OCI-LY7 (cell line): ENCODE measurements at regions not wholly inside any gene's neighbourhood (a gene's known extent, or its start where the extent isn't known, plus 50 kb on each side); places are given as distances from the start of the nearest gene placed in this dataset.

Experiments
- BruUV-seq: library from RNA; stranded (reverse); fragments of 400-500 nt; replicated peaks from 2 replicates; lab custom pipeline; 2021; lab: Mats Ljungman, UMichigan
- CTCF ChIA-PET: fragments of 300-600 bp; sonication (Branson Sonifier 250); formaldehyde crosslinking; loops from one replicate; lab custom pipeline; 2022; ENCODE audit warnings: antibody characterized with exemption; ENCODE audit not compliant: unreplicated experiment; lab: Charles Lee
- POLR2A ChIA-PET: fragments of 300-600 bp; sonication (Branson Sonifier 250); formaldehyde crosslinking; loops from one replicate; lab custom pipeline; 2022; ENCODE audit warnings: antibody characterized with exemption; lab: Charles Lee
- DNase-seq: peaks from one replicate; pipeline ENCODE4 v3.0.0-alpha.2; 2015; ENCODE audit warnings: low spot score
- H2AFZ ChIP-seq: fragments of 200-600 bp; sonication (generic), shearing (Covaris generic); 2 replicates; pipeline ENCODE4 v1.6.1; 2014; ENCODE audit warnings: mild to moderate bottlenecking, antibody characterized with exemption, low read length, moderate library complexity
- H3K27ac ChIP-seq: fragments of 200-600 bp; sonication (generic); 2 replicates; pipeline ENCODE4 v1.5.1; 2014; ENCODE audit warnings: mixed run types, low read depth, mild to moderate bottlenecking, moderate library complexity, low read length, inconsistent platforms; ENCODE audit not compliant: poor library complexity, severe bottlenecking
- H3K36me3 ChIP-seq: fragments of 200-600 bp; sonication (generic); 2 replicates; pipeline ENCODE4 v1.6.1; 2014; ENCODE audit warnings: mild to moderate bottlenecking, antibody characterized with exemption, low read length, moderate library complexity, mixed read lengths; ENCODE audit not compliant: insufficient read depth
- H3K4me1 ChIP-seq: fragments of 200-600 bp; sonication (generic); 2 replicates; pipeline ENCODE4 v1.5.1; 2014; ENCODE audit warnings: mild to moderate bottlenecking, low read length; ENCODE audit not compliant: insufficient read depth, poor library complexity, severe bottlenecking
- H3K4me2 ChIP-seq: fragments of 200-600 bp; sonication (generic); 2 replicates; pipeline ENCODE4 v1.6.1; 2014; ENCODE audit warnings: mild to moderate bottlenecking, low read length
- H3K4me3 ChIP-seq: fragments of 200-600 bp; sonication (generic); 2 replicates; pipeline ENCODE4 v1.5.1; 2014; ENCODE audit warnings: mild to moderate bottlenecking, low read depth, low read length; ENCODE audit not compliant: poor library complexity, severe bottlenecking
- H3K79me2 ChIP-seq: fragments of 200-600 bp; sonication (generic); 2 replicates; pipeline ENCODE4 v1.6.1; 2016; ENCODE audit warnings: low read depth, mild to moderate bottlenecking, low read length, moderate library complexity, mixed read lengths; ENCODE audit not compliant: insufficient read depth
- H3K9me2 ChIP-seq: fragments of 200-600 bp; sonication (generic); 2 replicates; pipeline ENCODE4 v1.6.1; 2016; ENCODE audit warnings: mild to moderate bottlenecking, low read length, mixed read lengths; ENCODE audit not compliant: insufficient read depth
- H3K9me3 ChIP-seq: fragments of 200-600 bp; sonication (generic); 2 replicates; pipeline ENCODE4 v1.6.1; 2014; ENCODE audit warnings: mild to moderate bottlenecking, mixed run types, low read length, mixed read lengths
- H4K20me1 ChIP-seq: fragments of 200-600 bp; sonication (generic); 2 replicates; pipeline ENCODE4 v1.6.1; 2014; ENCODE audit warnings: mild to moderate bottlenecking, antibody characterized with exemption, low read length, moderate library complexity, mixed read lengths; ENCODE audit not compliant: insufficient read depth
- EZH2phosphoT487 ChIP-seq: fragments of 200-600 bp; sonication (generic); IDR thresholded peaks from 2 replicates; pipeline ENCODE4 v1.6.1; 2018; ENCODE audit warnings: low read depth, borderline replicate concordance, mild to moderate bottlenecking, mixed run types, antibody characterized with exemption, low read length, moderate library complexity, mixed read lengths
- intact Hi-C: fragments of 100-400 bp; cut with micrococcal nuclease; formaldehyde crosslinking; loops from one replicate; pipeline ENCODE4 v1.10.0; 2022; ENCODE audit not compliant: unreplicated experiment
- TF ChIP-seq, protein P1 (sequence below): fragments of 200-600 bp; sonication (generic); conservative IDR thresholded peaks from 2 replicates; pipeline ENCODE4 v1.5.1; 2014; ENCODE audit warnings: mild to moderate bottlenecking, antibody characterized with exemption, low read length, moderate library complexity, mixed read lengths

DNA sequence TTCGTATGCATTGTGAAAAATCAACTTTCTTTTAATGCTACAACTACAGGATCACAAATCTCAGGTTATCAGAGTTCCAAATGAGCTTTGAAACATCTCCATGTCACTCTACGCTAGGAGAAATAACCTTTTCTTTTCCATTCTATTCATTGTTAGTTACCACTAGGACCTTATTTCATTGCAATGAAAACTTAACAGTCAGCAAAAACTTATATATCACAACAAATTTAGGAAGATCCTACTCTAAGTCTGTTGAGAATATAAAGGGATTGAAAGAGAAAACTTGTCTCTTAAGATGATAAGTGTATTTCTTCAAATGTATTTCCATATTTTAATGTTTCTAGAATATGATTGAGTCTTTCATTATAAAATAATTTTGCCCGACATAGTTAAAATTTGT, 539.1 kb downstream of the TMTC2 start:
- Histone ChIP-seq H3K9me3 (no peaks in the 10 kb centered on the region), H4K20me1 (no peaks in the 10 kb centered on the region), H2AFZ (no peak overlapping the region), H3K4me2 (no peak overlapping the region), H3K9me2 (no peaks in the 10 kb centered on the region), H3K79me2 (no peaks in the 10 kb centered on the region), H3K27ac (no peak overlapping the region), H3K4me1 (no peaks in the 10 kb centered on the region), H3K36me3 (no peaks in the 10 kb centered on the region), H3K4me3 (no peak overlapping the region)
- TF ChIP-seq, protein P1, sequence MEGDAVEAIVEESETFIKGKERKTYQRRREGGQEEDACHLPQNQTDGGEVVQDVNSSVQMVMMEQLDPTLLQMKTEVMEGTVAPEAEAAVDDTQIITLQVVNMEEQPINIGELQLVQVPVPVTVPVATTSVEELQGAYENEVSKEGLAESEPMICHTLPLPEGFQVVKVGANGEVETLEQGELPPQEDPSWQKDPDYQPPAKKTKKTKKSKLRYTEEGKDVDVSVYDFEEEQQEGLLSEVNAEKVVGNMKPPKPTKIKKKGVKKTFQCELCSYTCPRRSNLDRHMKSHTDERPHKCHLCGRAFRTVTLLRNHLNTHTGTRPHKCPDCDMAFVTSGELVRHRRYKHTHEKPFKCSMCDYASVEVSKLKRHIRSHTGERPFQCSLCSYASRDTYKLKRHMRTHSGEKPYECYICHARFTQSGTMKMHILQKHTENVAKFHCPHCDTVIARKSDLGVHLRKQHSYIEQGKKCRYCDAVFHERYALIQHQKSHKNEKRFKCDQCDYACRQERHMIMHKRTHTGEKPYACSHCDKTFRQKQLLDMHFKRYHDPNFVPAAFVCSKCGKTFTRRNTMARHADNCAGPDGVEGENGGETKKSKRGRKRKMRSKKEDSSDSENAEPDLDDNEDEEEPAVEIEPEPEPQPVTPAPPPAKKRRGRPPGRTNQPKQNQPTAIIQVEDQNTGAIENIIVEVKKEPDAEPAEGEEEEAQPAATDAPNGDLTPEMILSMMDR = no peak
- TF ChIP-seq EZH2phosphoT487 = no peak
- ChIA-PET CTCF (no interaction called here), POLR2A (no interaction called here)
- no peak for DNase-seq
- intact Hi-C loops = no loop called here
- BruUV-seq = no TSS peak

GRCh38 chr12:83224012-83224411, 537.3 kb downstream of the TMTC2 start:
- ChIA-PET CTCF (no interaction called here), POLR2A (no interaction called here)
- Histone ChIP-seq H4K20me1 (no peaks in the 10 kb centered on the region), H3K36me3 (no peaks in the 10 kb centered on the region), H3K4me2 (no peak overlapping the region), H3K9me2 (no peaks in the 10 kb centered on the region; the same call in 1 of the 2 replicates), H3K79me2 (no peaks in the 10 kb centered on the region), H3K4me3 (no peak overlapping the region), H3K4me1 (no peaks in the 10 kb centered on the region), H2AFZ (no peak overlapping the region), H3K27ac (no peak overlapping the region), H3K9me3 (no peaks in the 10 kb centered on the region)
- TF ChIP-seq EZH2phosphoT487 = no peak
- DNase-seq = no peak
- BruUV-seq = no TSS peak
- intact Hi-C loops = no loop called here

GRCh38 chr12:83220774-83221173, 534.1 kb downstream of the TMTC2 start:
- CTCF ChIA-PET = no interaction called here
- H3K9me2 ChIP-seq = no peaks in the 10 kb centered on the region; the same call in 1 of the 2 replicates
- H3K79me2 ChIP-seq = no peaks in the 10 kb centered on the region
- POLR2A ChIA-PET = interaction anchor here (0.6 kb wide), 1 partner anchor 12 kb away, joined by 3 read pairs; no protein-coding TSS in a partner anchor
- no peak overlapping the region for H3K4me3 ChIP-seq
- no peaks in the 10 kb centered on the region for H3K36me3 ChIP-seq
- H3K4me1 ChIP-seq = no peaks in the 10 kb centered on the region
- no peaks in the 10 kb centered on the region for H3K9me3 ChIP-seq
- H3K27ac ChIP-seq = no peak overlapping the region
- no peaks in the 10 kb centered on the region for H4K20me1 ChIP-seq
- DNase-seq = no peak
- intact Hi-C loops = no loop called here
- H2AFZ ChIP-seq = no peak overlapping the region
- BruUV-seq = no TSS peak
- no peak overlapping the region for H3K4me2 ChIP-seq
- TF ChIP-seq, protein P1 = no peak
- TF ChIP-seq EZH2phosphoT487 = no peak
